ENCODE measurements at regions not wholly inside any gene's neighbourhood (a gene's known extent, or its start where the extent isn't known, plus 50 kb on each side); places are given as distances from the start of the nearest gene placed in this dataset.

- TF ChIP-seq ZBTB33 (IDR thresholded peaks at IDR 0.05; ENCODE audit: extremely low read depth, insufficient replicate concordance, low read length) (no peak), ATF3 (IDR thresholded peaks at IDR 0.05) (no peak), JUND (IDR thresholded peaks at IDR 0.05) (no peak), ELF1 (IDR thresholded peaks at IDR 0.05; ENCODE audit: borderline replicate concordance, low read depth) (no peak), ZNF274 (IDR thresholded peaks at IDR 0.05; ENCODE audit: low read depth, low read length) (no peak)
These were observed 811.8 kb downstream of the RAB28 start (continued) for GRCh38 chr4:12672303-12672702.

GRCh38 chr4:12658146-12658545 is 826.0 kb downstream of the RAB28 start:
- Histone ChIP-seq H3K27ac (ENCODE audit: low read depth, low read length) (no peak overlapping the region), H3K9me2 (ENCODE audit: insufficient read depth) (no peaks in the 10 kb centered on the region), H3K27me3 (ENCODE audit: insufficient read depth, low read length) (no peaks in the 10 kb centered on the region), H3K79me2 (ENCODE audit: insufficient read depth, low read length) (no peaks in the 10 kb centered on the region), H3K36me3 (ENCODE audit: control insufficient read depth in 1 of 2, insufficient read depth in 2 of 2, low read length in 2 of 2) (no peaks in the 10 kb centered on the region), H4K20me1 (ENCODE audit: insufficient read depth) (no peaks in the 10 kb centered on the region), H3K9me3 (ENCODE audit: control insufficient read depth in 1 of 2, insufficient read depth in 1 of 2, low read depth in 1 of 2, low read length in 2 of 2) (no peaks in the 10 kb centered on the region), H3K4me1 (ENCODE audit: control insufficient read depth in 1 of 2, insufficient read depth in 2 of 2, low read length in 2 of 2) (no peaks in the 10 kb centered on the region), H3K9ac (ENCODE audit: low read length) (no peak overlapping the region), H3K4me2 (ENCODE audit: low read length) (no peak overlapping the region), H2AFZ (ENCODE audit: low read depth, low read length, poor library complexity, severe bottlenecking) (no peak overlapping the region), H3K4me3 (replicated peaks in 1 of 2; ENCODE audit: low read depth in 1 of 2, low read length in 2 of 2) (no peak overlapping the region)
- DNase-seq (ENCODE audit: low read depth, low spot score) (no peak), ATAC-seq (no peak)
- ChIA-PET RAD21 (ENCODE audit: low non-redundant PET in 1 of 2, low total read pairs in 2 of 2, uncharacterized antibody in 2 of 2, unreplicated experiment in 2 of 2) (no interaction called here), CTCF (no interaction called here), POLR2A (no interaction called here)
- TF ChIP-seq TCF7L2 (IDR thresholded peaks at IDR 0.05; ENCODE audit: borderline replicate concordance, extremely low read depth, insufficient read depth, insufficient read length) (no peak), ZFX (IDR thresholded peaks at IDR 0.05) (no peak), YY1 (IDR thresholded peaks at IDR 0.05; ENCODE audit: extremely low read depth, insufficient replicate concordance, low read depth, low read length) (no peak), SRF (IDR thresholded peaks at IDR 0.05; ENCODE audit: low read depth) (no peak), ELF1 (IDR thresholded peaks at IDR 0.05; ENCODE audit: borderline replicate concordance, low read depth) (no peak), SP1 (IDR thresholded peaks at IDR 0.05; ENCODE audit: low read depth) (no peak), SIN3A (IDR thresholded peaks at IDR 0.05; ENCODE audit: low read depth) (no peak)
- intact Hi-C loops (cut with micrococcal nuclease), result no loop called here
- BruUV-seq (replicated peaks), result no TSS peak
